ENCODE measurements at regions not wholly inside any gene's neighbourhood (a gene's known extent, or its start where the extent isn't known, plus 50 kb on each side); places are given as distances from the start of the nearest gene placed in this dataset.

DNA sequence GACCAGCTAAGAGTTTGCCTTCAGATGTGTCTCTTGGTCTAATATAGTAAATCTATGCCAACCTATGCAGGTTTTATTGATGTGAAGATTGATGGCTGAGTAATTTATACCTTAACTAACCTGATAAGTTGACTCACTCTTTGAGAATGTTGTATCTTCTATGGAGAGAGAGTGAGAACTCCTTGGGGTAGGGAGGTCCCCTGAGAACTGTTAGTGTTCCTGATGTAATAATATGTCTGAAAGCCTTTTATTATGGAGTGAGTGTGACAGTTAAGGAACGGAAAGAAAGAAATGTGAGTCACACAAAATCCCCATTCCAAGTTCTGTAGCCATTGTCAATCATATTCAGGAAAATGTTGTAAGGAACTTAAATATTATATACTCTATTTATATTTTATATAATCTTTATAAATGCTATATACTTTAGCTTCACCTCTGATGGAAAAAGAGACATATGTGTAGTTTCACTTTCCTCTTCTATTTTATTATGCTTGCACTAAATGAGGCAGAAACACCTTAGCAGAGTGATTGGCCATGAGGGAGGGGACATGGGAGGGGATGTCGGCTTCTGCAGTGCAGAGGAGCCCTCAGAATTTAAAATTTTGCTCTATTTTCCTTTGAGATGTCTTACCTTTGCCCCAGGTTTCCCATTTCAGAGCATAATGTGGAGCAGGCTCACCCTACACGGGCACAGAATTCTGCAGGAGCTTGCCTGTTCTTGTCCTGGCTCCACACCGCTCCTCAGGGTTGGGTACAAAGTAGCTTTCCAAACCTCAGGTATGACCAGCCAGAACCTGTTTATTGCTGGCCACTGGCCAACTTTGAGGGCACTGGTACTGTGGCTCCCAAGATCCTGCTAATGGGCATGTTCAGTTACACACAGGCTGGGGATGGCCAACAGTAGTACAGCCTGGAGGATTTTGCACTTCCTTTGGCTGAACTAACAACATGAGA, 57.7 kb downstream of the ARF6 start:
- DNase-seq (ENCODE audit: low read depth) (no peak), FAIRE-seq (no peak)
- H3K79me2 ChIP-seq (ENCODE audit: insufficient read depth, low read length): no peaks in the 10 kb centered on the region
- H3K4me3 ChIP-seq (ENCODE audit: insufficient read depth, low read depth, low read length): no peak overlapping the region
- no peak overlapping the region for H3K27ac ChIP-seq (ENCODE audit: low read depth, low read length)
- peaks cover 20% of the 10 kb centered on the region for H3K4me1 Mint-ChIP-seq (ENCODE audit: low read depth, unreplicated experiment)
- no peak overlapping the region for H3K9ac ChIP-seq (ENCODE audit: low read length)
- no peak for TF ChIP-seq CTCF (IDR thresholded peaks at IDR 0.05; ENCODE audit: insufficient read depth, low read depth, low read length)
- TF ChIP-seq EZH2 (IDR thresholded peaks at IDR 0.05; ENCODE audit: insufficient read depth, low read length): no peak
- no peaks in the 10 kb centered on the region for H4K20me1 ChIP-seq (ENCODE audit: insufficient read depth, low read length)
- H3K27me3 Mint-ChIP-seq (ENCODE audit: low read depth, unreplicated experiment): no peaks in the 10 kb centered on the region
- no peak overlapping the region for H3K4me3 Mint-ChIP-seq (ENCODE audit: unreplicated experiment)
- no peaks in the 10 kb centered on the region for H3K36me3 ChIP-seq (ENCODE audit: insufficient read depth, low read length)
- H2AFZ ChIP-seq (ENCODE audit: low read depth, low read length): no peak overlapping the region
- H3K4me2 ChIP-seq (ENCODE audit: low read length): no peak overlapping the region
- H3K4me1 ChIP-seq (ENCODE audit: insufficient read depth, low read length): peaks cover 9% of the 10 kb centered on the region
- H3K36me3 Mint-ChIP-seq (ENCODE audit: low read depth, unreplicated experiment): no peaks in the 10 kb centered on the region
- no peaks in the 10 kb centered on the region for H3K9me3 Mint-ChIP-seq (ENCODE audit: unreplicated experiment)
- H3K9me3 ChIP-seq (ENCODE audit: insufficient read depth, low read depth, low read length): no peaks in the 10 kb centered on the region
- H3K27me3 ChIP-seq (ENCODE audit: insufficient read depth, low read length): no peaks in the 10 kb centered on the region
- peak overlapping the region; percentile 74 for H3K27ac Mint-ChIP-seq (ENCODE audit: unreplicated experiment)

DNA sequence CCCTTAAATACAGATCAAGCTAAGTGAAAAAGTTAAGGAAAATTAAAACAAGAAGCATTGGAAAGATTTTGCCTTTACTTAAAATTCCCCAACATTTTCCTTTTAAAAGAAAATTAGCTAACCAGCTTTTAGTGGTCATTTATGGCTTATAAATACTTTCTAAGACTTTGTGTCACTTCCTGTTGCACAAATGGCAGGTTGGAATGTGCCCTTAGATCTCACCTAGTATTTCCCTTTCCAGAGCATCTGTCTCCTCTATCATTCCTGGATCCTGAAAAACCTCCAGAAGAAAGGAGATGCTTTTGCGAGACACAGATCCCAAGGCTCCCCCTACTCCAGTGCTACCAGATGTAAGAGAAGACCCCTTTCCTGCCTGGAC, 58.3 kb downstream of the ARF6 start:
- Histone ChIP-seq H3K9me3 (ENCODE audit: insufficient read depth, low read depth, low read length) (no peaks in the 10 kb centered on the region), H3K4me3 (ENCODE audit: insufficient read depth, low read depth, low read length) (no peak overlapping the region), H2AFZ (ENCODE audit: low read depth, low read length) (no peak overlapping the region), H3K79me2 (ENCODE audit: insufficient read depth, low read length) (no peaks in the 10 kb centered on the region), H3K4me2 (ENCODE audit: low read length) (no peak overlapping the region), H3K36me3 (ENCODE audit: insufficient read depth, low read length) (no peaks in the 10 kb centered on the region), H4K20me1 (ENCODE audit: insufficient read depth, low read length) (no peaks in the 10 kb centered on the region), H3K9ac (ENCODE audit: low read length) (no peak overlapping the region), H3K27me3 (ENCODE audit: insufficient read depth, low read length) (no peaks in the 10 kb centered on the region), H3K4me1 (ENCODE audit: insufficient read depth, low read length) (peaks cover 8% of the 10 kb centered on the region), H3K27ac (ENCODE audit: low read depth, low read length) (no peak overlapping the region)
- Mint-ChIP-seq H3K4me1 (ENCODE audit: low read depth, unreplicated experiment) (peaks cover 18% of the 10 kb centered on the region), H3K4me3 (ENCODE audit: unreplicated experiment) (no peak overlapping the region), H3K27ac (ENCODE audit: unreplicated experiment) (peak overlapping the region; percentile 74), H3K36me3 (ENCODE audit: low read depth, unreplicated experiment) (no peaks in the 10 kb centered on the region), H3K9me3 (ENCODE audit: unreplicated experiment) (no peaks in the 10 kb centered on the region), H3K27me3 (ENCODE audit: low read depth, unreplicated experiment) (no peaks in the 10 kb centered on the region)
- DNase-seq (ENCODE audit: low read depth) (no peak), FAIRE-seq (no peak)
- no peak for TF ChIP-seq CTCF (IDR thresholded peaks at IDR 0.05; ENCODE audit: insufficient read depth, low read depth, low read length)
- no peak for TF ChIP-seq EZH2 (IDR thresholded peaks at IDR 0.05; ENCODE audit: insufficient read depth, low read length)

All from astrocyte (in vitro differentiated cells and primary cell).